A673 (cell line): ENCODE measurements at regions not wholly inside any gene's neighbourhood (a gene's known extent, or its start where the extent isn't known, plus 50 kb on each side); places are given as distances from the start of the nearest gene placed in this dataset.

Experiments used
- BruUV-seq: library from RNA; stranded (reverse); fragments of 400-500 nt; replicated peaks from 2 replicates; lab custom pipeline; 2021; lab: Mats Ljungman, UMichigan
- CTCF ChIA-PET: fragments of 300-600 bp; sonication (Branson Sonifier 250); formaldehyde crosslinking; loops from one replicate; lab custom pipeline; 2022; ENCODE audit warnings: antibody characterized with exemption; lab: Charles Lee
- POLR2A ChIA-PET: fragments of 300-600 bp; sonication (Branson Sonifier 250); formaldehyde crosslinking; loops from one replicate; lab custom pipeline; 2022; ENCODE audit warnings: antibody characterized with exemption; ENCODE audit not compliant: low non-redundant PET; lab: Charles Lee
- DNase-seq: peaks from one replicate; pipeline ENCODE4 v3.0.0-alpha.2; 2015; ENCODE audit warnings: low spot score
- H3K27ac ChIP-seq: fragments of 200-600 bp; sonication (generic); 2 replicates; pipeline ENCODE4 v1.5.1; 2016; ENCODE audit warnings: mixed run types, low read depth, mild to moderate bottlenecking, mixed read lengths, antibody characterized with exemption, low read length; ENCODE audit not compliant: poor library complexity, severe bottlenecking
- H3K27me3 ChIP-seq: fragments of 200-600 bp; sonication (generic); replicated peaks from 2 replicates; pipeline ENCODE4 v1.6.1; 2017; ENCODE audit warnings: mixed run types, low read depth, mild to moderate bottlenecking, mixed read lengths, antibody characterized with exemption, low read length; ENCODE audit not compliant: insufficient read depth, poor library complexity
- H3K36me3 ChIP-seq: fragments of 200-600 bp; sonication (generic); 2 replicates; pipeline ENCODE4 v1.6.1; 2016; ENCODE audit warnings: mixed run types, mild to moderate bottlenecking, mixed read lengths, antibody characterized with exemption, low read length; ENCODE audit not compliant: insufficient read depth, poor library complexity, severe bottlenecking
- H3K4me1 ChIP-seq: fragments of 200-600 bp; sonication (generic); 2 replicates; pipeline ENCODE4 v1.6.1; 2017; ENCODE audit warnings: mixed run types, mild to moderate bottlenecking, mixed read lengths, antibody characterized with exemption, low read length; ENCODE audit not compliant: insufficient read depth, poor library complexity, severe bottlenecking
- H3K4me3 ChIP-seq: fragments of 200-600 bp; sonication (generic); 2 replicates; pipeline ENCODE4 v1.5.1; 2016; ENCODE audit warnings: low read depth, mixed run types, mild to moderate bottlenecking, mixed read lengths, low read length; ENCODE audit not compliant: poor library complexity, severe bottlenecking
- H3K9me3 ChIP-seq: fragments of 200-600 bp; sonication (generic); 2 replicates; pipeline ENCODE4 v1.6.1; 2016; ENCODE audit warnings: mixed run types, low read depth, mild to moderate bottlenecking, mixed read lengths, antibody characterized with exemption, low read length; ENCODE audit not compliant: poor library complexity, severe bottlenecking
- CTCF ChIP-seq: fragments of 300-800, 200-600 bp; sonication (generic); conservative IDR thresholded peaks from 2 replicates; pipeline ENCODE4 v1.5.1; 2017; ENCODE audit warnings: low read depth, mild to moderate bottlenecking, antibody characterized with exemption, low read length, moderate library complexity, mixed read lengths
- EZH2 ChIP-seq: fragments of 200-600 bp; sonication (generic); IDR thresholded peaks from 2 replicates; pipeline ENCODE4 v1.6.1; 2017; ENCODE audit warnings: borderline replicate concordance, low read depth, mild to moderate bottlenecking, mixed read lengths, antibody characterized with exemption, low read length; ENCODE audit not compliant: poor library complexity, severe bottlenecking
- intact Hi-C: fragments of 100-400 bp; cut with micrococcal nuclease; formaldehyde crosslinking; loops from one replicate; pipeline ENCODE4 v1.10.0; 2022; ENCODE audit not compliant: unreplicated experiment

- ChIA-PET POLR2A (no interaction called here), CTCF (no interaction called here)
- DNase-seq: no peak
- Histone ChIP-seq H3K4me3 (no peak overlapping the region), H3K27ac (no peak overlapping the region), H3K36me3 (no peaks in the 10 kb centered on the region), H3K27me3 (peaks cover 3% of the 10 kb centered on the region), H3K4me1 (no peaks in the 10 kb centered on the region), H3K9me3 (no peaks in the 10 kb centered on the region)
- intact Hi-C loops: no loop called here
- BruUV-seq: no TSS peak
- TF ChIP-seq CTCF: no peak
- TF ChIP-seq EZH2: no peak
Measured at GRCh38 chr4:177012918-177013545, 220.3 kb upstream of the VEGFC start.

GRCh38 chr4:177016541-177017141 is 223.9 kb upstream of the VEGFC start:
- intact Hi-C loops: no loop called here
- BruUV-seq: no TSS peak
- Histone ChIP-seq H3K36me3 (no peaks in the 10 kb centered on the region), H3K9me3 (no peaks in the 10 kb centered on the region), H3K4me1 (no peaks in the 10 kb centered on the region), H3K27me3 (no peaks in the 10 kb centered on the region), H3K27ac (no peak overlapping the region), H3K4me3 (no peak overlapping the region)
- no peak for TF ChIP-seq CTCF
- TF ChIP-seq EZH2: no peak
- CTCF ChIA-PET: interaction anchor here (0.7 kb wide), 1 partner anchor 904 kb away, joined by 4 read pairs; no protein-coding TSS in a partner anchor
- POLR2A ChIA-PET: no interaction called here
- DNase-seq: no peak

GRCh38 chr4:177023951-177024350 is 231.2 kb upstream of the VEGFC start:
- H3K4me1 ChIP-seq: no peaks in the 10 kb centered on the region
- H3K27ac ChIP-seq: no peak overlapping the region
- TF ChIP-seq EZH2 (no peak), CTCF (no peak)
- H3K36me3 ChIP-seq: no peaks in the 10 kb centered on the region
- intact Hi-C loops: no loop called here
- H3K4me3 ChIP-seq: no peak overlapping the region
- no peaks in the 10 kb centered on the region for H3K9me3 ChIP-seq
- POLR2A ChIA-PET: no interaction called here
- no peaks in the 10 kb centered on the region for H3K27me3 ChIP-seq
- no peak for DNase-seq
- no TSS peak for BruUV-seq
- CTCF ChIA-PET: no interaction called here
